IMR-90 (cell line): ENCODE measurements at regions not wholly inside any gene's neighbourhood (a gene's known extent, or its start where the extent isn't known, plus 50 kb on each side); places are given as distances from the start of the nearest gene placed in this dataset.

ENCODE experiments used
- ATAC-seq: fragments of 200-7000 bp; cut with Tn5 transposase; 2 replicates; pipeline ENCODE4 v1.9.1; 2020; ENCODE audit warnings: low read depth, mild to moderate bottlenecking, moderate library complexity
- BruUV-seq: library from RNA; stranded (reverse); fragments of 400-500 nt; replicated peaks from 2 replicates; lab custom pipeline; 2021; lab: Mats Ljungman, UMichigan
- CTCF ChIA-PET: fragments of 300-600 bp; formaldehyde crosslinking; extraction: SDS; loops from one replicate; lab custom pipeline; 2021; ENCODE audit warnings: antibody characterized with exemption; lab: Yijun Ruan, JAX
- POLR2A ChIA-PET: fragments of 300-600 bp; sonication (Branson Sonifier 250); formaldehyde crosslinking; loops from one replicate; lab custom pipeline; 2022; ENCODE audit warnings: antibody characterized with exemption; ENCODE audit not compliant: unreplicated experiment; lab: Charles Lee
- DNase-seq: peaks from one replicate; pipeline ENCODE4 v3.0.0; 2013
- H2AFZ ChIP-seq: replicated peaks from 2 replicates; pipeline ENCODE3; 2013; ENCODE audit warnings: low read length, mild to moderate bottlenecking; ENCODE audit not compliant: poor library complexity
- H2AK5ac ChIP-seq: 2 replicates; pipeline ENCODE4 v1.6.1; 2013; ENCODE audit warnings: low read depth, low read length, inconsistent platforms
- H2AK9ac ChIP-seq: replicated peaks from 2 replicates; pipeline ENCODE3; 2013; ENCODE audit warnings: mild to moderate bottlenecking, low read depth, low read length, moderate library complexity; ENCODE audit not compliant: poor library complexity
- H2BK120ac ChIP-seq: 2 replicates; pipeline ENCODE4 v1.6.1; 2013; ENCODE audit warnings: low read depth, low read length, inconsistent platforms
- H2BK15ac ChIP-seq: 3 replicates; pipeline ENCODE4 v1.6.1; 2013; ENCODE audit warnings: low read depth, low read length, inconsistent platforms
- H2BK20ac ChIP-seq: 2 replicates; pipeline ENCODE4 v1.6.1; 2013; ENCODE audit warnings: low read depth, mild to moderate bottlenecking, inconsistent platforms, low read length, moderate library complexity
- H2BK5ac ChIP-seq: 2 replicates; pipeline ENCODE4 v1.6.1; 2013; ENCODE audit warnings: mild to moderate bottlenecking, low read depth, low read length, inconsistent platforms; ENCODE audit not compliant: poor library complexity, severe bottlenecking
- H3K14ac ChIP-seq: replicated peaks from 2 replicates; pipeline ENCODE4 v1.6.1; 2013; ENCODE audit warnings: low read depth, low read length, inconsistent platforms
- H3K18ac ChIP-seq: 2 replicates; pipeline ENCODE4 v1.6.1; 2013; ENCODE audit warnings: low read depth, low read length, control low read depth
- H3K23ac ChIP-seq: 2 replicates; pipeline ENCODE4 v1.6.1; 2013; ENCODE audit warnings: low read depth, low read length, inconsistent platforms
- H3K27ac ChIP-seq: 2 replicates; pipeline ENCODE4 v1.5.1; 2013; ENCODE audit warnings: mild to moderate bottlenecking, control low read depth, low read length; ENCODE audit not compliant: insufficient read depth
- H3K27me3 ChIP-seq: 2 replicates; pipeline ENCODE4 v1.6.1; 2013; ENCODE audit warnings: low read length; ENCODE audit not compliant: control insufficient read depth, insufficient read depth
- H3K36me3 ChIP-seq: 2 replicates; pipeline ENCODE4 v1.6.1; 2013; ENCODE audit warnings: low read length, mixed read lengths; ENCODE audit not compliant: control insufficient read depth, insufficient read depth
- H3K4ac ChIP-seq: 2 replicates; pipeline ENCODE4 v1.6.1; 2013; ENCODE audit warnings: low read depth, low read length, inconsistent platforms
- H3K4me1 ChIP-seq: 2 replicates; pipeline ENCODE4 v1.6.1; 2013; ENCODE audit warnings: low read length, mixed read lengths; ENCODE audit not compliant: control insufficient read depth, insufficient read depth
- H3K4me2 ChIP-seq: 2 replicates; pipeline ENCODE4 v1.6.1; 2013; ENCODE audit warnings: low read depth, mild to moderate bottlenecking, control low read depth, low read length, moderate library complexity
- H3K4me3 ChIP-seq: 2 replicates; pipeline ENCODE4 v1.5.1; 2013; ENCODE audit warnings: low read depth, mild to moderate bottlenecking, control low read depth, low read length, moderate library complexity; ENCODE audit not compliant: insufficient read depth
- H3K56ac ChIP-seq: 2 replicates; pipeline ENCODE4 v1.6.1; 2013; ENCODE audit warnings: low read length, inconsistent platforms; ENCODE audit not compliant: insufficient read depth; ENCODE audit errors: extremely low read depth
- H3K79me1 ChIP-seq, 2 experiments: 2 replicates each; pipeline ENCODE4 v1.6.1; 2013; ENCODE audit warnings: low read length in 2 of 2, inconsistent platforms in 1 of 2, low read depth in 1 of 2
- H3K9ac ChIP-seq: 2 replicates; pipeline ENCODE4 v1.6.1; 2013; ENCODE audit warnings: low read depth, low read length, control low read depth
- H3K9me1 ChIP-seq: 2 replicates; pipeline ENCODE4 v1.6.1; 2013; ENCODE audit warnings: low read length, inconsistent platforms; ENCODE audit not compliant: insufficient read depth
- H3K9me3 ChIP-seq: 2 replicates; pipeline ENCODE4 v1.6.1; 2013; ENCODE audit warnings: low read length; ENCODE audit not compliant: control insufficient read depth, insufficient read depth
- H4K20me1 ChIP-seq: 2 replicates; pipeline ENCODE4 v1.6.1; 2013; ENCODE audit warnings: low read length, inconsistent platforms; ENCODE audit not compliant: insufficient read depth
- H4K5ac ChIP-seq: 2 replicates; pipeline ENCODE4 v1.6.1; 2013; ENCODE audit warnings: mild to moderate bottlenecking, low read depth, low read length, control low read depth
- H4K8ac ChIP-seq, 2 experiments: 2 replicates each; pipeline ENCODE4 v1.6.1; 2013; ENCODE audit warnings: low read depth in 2 of 2, low read length in 2 of 2, control low read depth in 1 of 2, inconsistent platforms in 1 of 2
- H4K91ac ChIP-seq: 2 replicates; pipeline ENCODE4 v1.6.1; 2013; ENCODE audit warnings: low read depth, low read length, inconsistent platforms; ENCODE audit not compliant: insufficient read depth
- BHLHE40 ChIP-seq: fragments of 150-350 bp; IDR thresholded peaks from 2 replicates; pipeline ENCODE4 v1.6.1; 2016; ENCODE audit warnings: mild to moderate bottlenecking, low read depth, low read length
- CEBPB ChIP-seq: IDR thresholded peaks from 2 replicates; pipeline ENCODE4 v1.6.1; 2012; ENCODE audit warnings: low read depth, low read length, improper control_type of control experiment
- CHD1 ChIP-seq: IDR thresholded peaks from 2 replicates; pipeline ENCODE4 v1.6.1; 2012; ENCODE audit warnings: low read depth, low read length, improper control_type of control experiment
- FOS ChIP-seq: fragments of 150-350 bp; IDR thresholded peaks from 2 replicates; pipeline ENCODE4 v1.6.1; 2016; ENCODE audit warnings: low read depth, low read length
- MAFK ChIP-seq: IDR thresholded peaks from 2 replicates; pipeline ENCODE4 v1.6.1; 2012; ENCODE audit warnings: low read depth, low read length, improper control_type of control experiment
- MAZ ChIP-seq: IDR thresholded peaks from 2 replicates; pipeline ENCODE4 v1.6.1; 2012; ENCODE audit warnings: low read depth, mild to moderate bottlenecking, low read length, improper control_type of control experiment, moderate library complexity, borderline replicate concordance
- MXI1 ChIP-seq: IDR thresholded peaks from 2 replicates; pipeline ENCODE4 v1.6.1; 2012; ENCODE audit warnings: low read depth, mild to moderate bottlenecking, low read length, moderate library complexity, borderline replicate concordance
- NFE2L2 ChIP-seq: fragments of 150-350 bp; IDR thresholded peaks from 2 replicates; pipeline ENCODE4 v1.6.1; 2016; ENCODE audit warnings: low read depth, mild to moderate bottlenecking, low read length
- POLR2A ChIP-seq: IDR thresholded peaks from 2 replicates; pipeline ENCODE4 v1.6.1; 2012; ENCODE audit warnings: mild to moderate bottlenecking, low read depth, low read length
- RAD21 ChIP-seq: IDR thresholded peaks from 2 replicates; pipeline ENCODE4 v1.6.1; 2012; ENCODE audit warnings: low read length, improper control_type of control experiment
- RCOR1 ChIP-seq: IDR thresholded peaks from 2 replicates; pipeline ENCODE4 v1.6.1; 2012; ENCODE audit warnings: mild to moderate bottlenecking, low read length, improper control_type of control experiment; ENCODE audit not compliant: insufficient replicate concordance
- RFX5 ChIP-seq: IDR thresholded peaks from 2 replicates; pipeline ENCODE4 v1.8.0; 2012; ENCODE audit warnings: low read depth, mild to moderate bottlenecking, low read length, moderate library complexity
- SMC3 ChIP-seq: fragments of 150-350 bp; IDR thresholded peaks from 2 replicates; pipeline ENCODE4 v1.6.1; 2016; ENCODE audit warnings: low read depth, mild to moderate bottlenecking, antibody characterized with exemption, low read length, moderate library complexity
- WGBS, 2 experiments: methylation state at CpG; one replicate each; pipeline versions ENCODE4 v1.1.5 to v1.1.7; 2013; ENCODE audit warnings: missing lambda C conversion rate in 2 of 2; ENCODE audit not compliant: insufficient read length in 1 of 2; ENCODE audit errors: extremely low coverage in 2 of 2; 5-methylcytosine and 5-hydroxymethylcytosine counted together
- dilution Hi-C: fragments of 300-500 bp; cut with HindIII; formaldehyde crosslinking; loops from one replicate; pipeline ENCODE4 v1.14.3; 2018; ENCODE audit warnings: low sequenced_read_pairs; ENCODE audit not compliant: unreplicated experiment
- in situ Hi-C: fragments of 300-500 bp; cut with MboI; formaldehyde crosslinking; loops from 3 replicates; pipeline ENCODE4 v1.14.3; 2019; ENCODE audit warnings: low sequenced_read_pairs, inconsistent platforms, mixed read lengths
- intact Hi-C: fragments of 100-400 bp; cut with micrococcal nuclease; formaldehyde crosslinking; loops from 2 replicates; pipeline ENCODE4 v1.10.0; 2022
- TF ChIP-seq, protein P1 (sequence below): conservative IDR thresholded peaks from 2 replicates; pipeline ENCODE4 v1.5.1; 2012; ENCODE audit warnings: mild to moderate bottlenecking, low read depth, low read length, improper control_type of control experiment
- TF ChIP-seq, protein P2 (sequence below): fragments of 150-350 bp; IDR thresholded peaks from 2 replicates; pipeline ENCODE4 v1.6.1; 2017; ENCODE audit warnings: mild to moderate bottlenecking, antibody characterized with exemption, low read length, low read depth
- TF ChIP-seq, protein P3 (sequence below): fragments of 150-350 bp; IDR thresholded peaks from 2 replicates; pipeline ENCODE4 v1.6.1; 2016; ENCODE audit warnings: low read depth, mild to moderate bottlenecking, low read length, moderate library complexity, borderline replicate concordance

DNA sequence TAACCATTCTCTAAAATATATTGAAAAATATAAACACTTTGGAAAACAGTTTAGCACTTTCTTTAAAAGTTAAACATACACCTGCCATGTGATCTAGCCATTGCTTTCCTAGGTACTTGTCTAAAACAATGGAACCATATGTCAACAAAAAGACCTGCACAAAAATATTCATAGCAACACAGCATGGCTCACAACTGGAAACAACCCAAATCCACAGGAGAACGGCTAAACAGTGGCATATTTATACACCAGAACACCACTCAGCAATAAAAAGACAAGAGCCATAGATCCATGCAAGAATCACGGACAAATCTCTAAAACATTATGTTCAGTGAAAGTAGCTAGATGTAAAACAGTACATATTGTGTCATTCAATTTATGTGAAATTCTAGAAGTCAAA is 221.3 kb upstream of the UBE2E2 start:
- Histone ChIP-seq H3K36me3 (no peaks in the 10 kb centered on the region), H2BK5ac (no peak overlapping the region), H2AFZ (no peak overlapping the region), H3K14ac (no peak overlapping the region), H3K27ac (no peak overlapping the region), H3K4me2 (no peak overlapping the region), H3K9me1 (no peaks in the 10 kb centered on the region), H3K4ac (no peak overlapping the region), H4K91ac (no peak overlapping the region), H3K23ac (no peak overlapping the region), H4K20me1 (no peaks in the 10 kb centered on the region), H3K18ac (no peak overlapping the region), H3K79me1 (no peaks in the 10 kb centered on the region), H3K27me3 (no peaks in the 10 kb centered on the region; the same call in 1 of the 2 replicates), H2BK120ac (no peak overlapping the region), H3K9ac (no peak overlapping the region), H4K8ac (no peak overlapping the region), H4K5ac (no peak overlapping the region), H2BK15ac (no peak overlapping the region), H3K56ac (no peak overlapping the region), H3K9me3 (no peaks in the 10 kb centered on the region), H2AK5ac (no peak overlapping the region), H3K4me1 (no peaks in the 10 kb centered on the region), H2AK9ac (no peak overlapping the region), H2BK20ac (no peak overlapping the region), H3K4me3 (no peak overlapping the region)
- ChIA-PET POLR2A (no interaction called here), CTCF (no interaction called here)
- intact Hi-C loops, result no loop called here
- in situ Hi-C loops, result no loop called here
- TF ChIP-seq, protein P1, sequence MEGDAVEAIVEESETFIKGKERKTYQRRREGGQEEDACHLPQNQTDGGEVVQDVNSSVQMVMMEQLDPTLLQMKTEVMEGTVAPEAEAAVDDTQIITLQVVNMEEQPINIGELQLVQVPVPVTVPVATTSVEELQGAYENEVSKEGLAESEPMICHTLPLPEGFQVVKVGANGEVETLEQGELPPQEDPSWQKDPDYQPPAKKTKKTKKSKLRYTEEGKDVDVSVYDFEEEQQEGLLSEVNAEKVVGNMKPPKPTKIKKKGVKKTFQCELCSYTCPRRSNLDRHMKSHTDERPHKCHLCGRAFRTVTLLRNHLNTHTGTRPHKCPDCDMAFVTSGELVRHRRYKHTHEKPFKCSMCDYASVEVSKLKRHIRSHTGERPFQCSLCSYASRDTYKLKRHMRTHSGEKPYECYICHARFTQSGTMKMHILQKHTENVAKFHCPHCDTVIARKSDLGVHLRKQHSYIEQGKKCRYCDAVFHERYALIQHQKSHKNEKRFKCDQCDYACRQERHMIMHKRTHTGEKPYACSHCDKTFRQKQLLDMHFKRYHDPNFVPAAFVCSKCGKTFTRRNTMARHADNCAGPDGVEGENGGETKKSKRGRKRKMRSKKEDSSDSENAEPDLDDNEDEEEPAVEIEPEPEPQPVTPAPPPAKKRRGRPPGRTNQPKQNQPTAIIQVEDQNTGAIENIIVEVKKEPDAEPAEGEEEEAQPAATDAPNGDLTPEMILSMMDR, result no peak
- TF ChIP-seq, protein P2, sequence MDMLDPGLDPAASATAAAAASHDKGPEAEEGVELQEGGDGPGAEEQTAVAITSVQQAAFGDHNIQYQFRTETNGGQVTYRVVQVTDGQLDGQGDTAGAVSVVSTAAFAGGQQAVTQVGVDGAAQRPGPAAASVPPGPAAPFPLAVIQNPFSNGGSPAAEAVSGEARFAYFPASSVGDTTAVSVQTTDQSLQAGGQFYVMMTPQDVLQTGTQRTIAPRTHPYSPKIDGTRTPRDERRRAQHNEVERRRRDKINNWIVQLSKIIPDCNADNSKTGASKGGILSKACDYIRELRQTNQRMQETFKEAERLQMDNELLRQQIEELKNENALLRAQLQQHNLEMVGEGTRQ, result no peak
- TF ChIP-seq FOS (no peak), MAFK (no peak), POLR2A (no peak), NFE2L2 (no peak), MAZ (no peak), SMC3 (no peak), RFX5 (no peak), RCOR1 (no peak), MXI1 (no peak), RAD21 (no peak), CEBPB (no peak), BHLHE40 (no peak), CHD1 (no peak)
- TF ChIP-seq, protein P3, sequence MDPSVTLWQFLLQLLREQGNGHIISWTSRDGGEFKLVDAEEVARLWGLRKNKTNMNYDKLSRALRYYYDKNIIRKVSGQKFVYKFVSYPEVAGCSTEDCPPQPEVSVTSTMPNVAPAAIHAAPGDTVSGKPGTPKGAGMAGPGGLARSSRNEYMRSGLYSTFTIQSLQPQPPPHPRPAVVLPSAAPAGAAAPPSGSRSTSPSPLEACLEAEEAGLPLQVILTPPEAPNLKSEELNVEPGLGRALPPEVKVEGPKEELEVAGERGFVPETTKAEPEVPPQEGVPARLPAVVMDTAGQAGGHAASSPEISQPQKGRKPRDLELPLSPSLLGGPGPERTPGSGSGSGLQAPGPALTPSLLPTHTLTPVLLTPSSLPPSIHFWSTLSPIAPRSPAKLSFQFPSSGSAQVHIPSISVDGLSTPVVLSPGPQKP, result no peak
- no TSS peak for BruUV-seq
- dilution Hi-C loops, result no loop called here
- DNase-seq (no peak), ATAC-seq (no peak)
- WGBS, 2 experiments, result no CpG with 5 or more reads among the region's 2 CpGs
